Stimulated activated CD4-positive, alpha-beta T cell treated with anti-CD3 and anti-CD28 coated beads, Interleukin-15, amount 100 ng/mL, for 48 hours (primary cell): ENCODE measurements at regions not wholly inside any gene's neighbourhood (a gene's known extent, or its start where the extent isn't known, plus 50 kb on each side); places are given as distances from the start of the nearest gene placed in this dataset.

ENCODE experiments used
- DNase-seq, 2 donors: peaks; one replicate each; pipeline ENCODE4 v3.0.0-alpha.2; 2020; ENCODE audit warnings: low read depth in 2 of 2

- no peak for DNase-seq
Measured at GRCh38 chr11:130798801-130799200, 117.5 kb downstream of the SNX19 start.

DNA sequence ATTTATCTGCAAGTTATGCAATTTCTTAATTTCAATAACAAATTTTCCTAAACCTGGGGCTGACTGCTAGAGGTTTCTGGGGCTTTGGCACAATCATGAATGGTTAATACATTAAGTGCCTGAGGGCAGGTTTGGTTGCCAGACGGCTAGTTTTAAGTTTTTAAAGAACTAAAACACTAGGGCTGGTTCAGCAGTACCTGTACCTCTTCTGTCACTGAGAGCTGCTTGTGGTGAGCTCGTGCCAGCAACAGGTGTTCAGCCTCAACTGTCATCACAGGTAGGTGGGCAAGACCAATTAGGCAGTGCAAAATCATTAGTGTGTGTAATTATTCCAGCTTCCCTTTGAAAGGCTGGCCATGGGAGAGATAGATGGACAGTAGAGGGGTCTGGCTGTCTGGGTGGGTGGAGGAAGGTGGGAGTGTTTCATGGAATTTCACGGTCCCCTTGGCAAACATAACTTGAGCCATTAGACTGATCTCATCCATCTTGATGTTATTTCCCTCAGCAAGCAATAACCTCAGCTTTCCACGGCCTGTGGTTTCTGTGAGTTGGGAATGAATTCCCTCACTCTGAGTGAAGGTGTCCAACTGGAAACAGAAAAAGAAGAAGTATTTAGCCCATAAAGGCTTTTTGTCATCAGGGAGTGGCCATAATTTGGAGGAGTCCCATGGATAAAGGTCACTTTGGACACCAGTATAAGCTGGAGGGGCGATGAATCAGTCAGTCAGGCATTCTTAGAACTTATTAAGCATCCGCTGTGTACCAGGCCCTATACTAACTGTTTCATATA is 114.8 kb downstream of the SNX19 start:
- DNase-seq = no peak

DNA sequence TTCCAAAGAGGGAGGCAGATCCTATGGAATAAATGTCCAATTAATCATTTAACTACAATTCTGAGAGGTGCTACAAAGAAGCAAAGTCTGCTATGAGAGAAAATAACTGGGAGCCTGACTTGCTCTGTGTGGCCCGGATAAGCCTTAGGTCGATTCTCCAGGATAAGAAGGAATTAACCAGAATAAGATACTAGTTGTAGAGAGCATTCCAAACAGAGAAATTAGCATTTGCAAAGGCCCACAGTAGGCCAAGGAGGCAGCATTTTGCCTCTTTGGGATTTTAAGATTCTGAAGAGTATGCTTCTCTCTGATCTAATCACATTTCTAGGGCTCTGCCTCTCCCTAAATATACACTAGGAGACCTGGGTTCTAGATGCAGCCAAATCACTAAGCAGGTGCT is 113.7 kb downstream of the SNX19 start:
- no peak for DNase-seq

DNA sequence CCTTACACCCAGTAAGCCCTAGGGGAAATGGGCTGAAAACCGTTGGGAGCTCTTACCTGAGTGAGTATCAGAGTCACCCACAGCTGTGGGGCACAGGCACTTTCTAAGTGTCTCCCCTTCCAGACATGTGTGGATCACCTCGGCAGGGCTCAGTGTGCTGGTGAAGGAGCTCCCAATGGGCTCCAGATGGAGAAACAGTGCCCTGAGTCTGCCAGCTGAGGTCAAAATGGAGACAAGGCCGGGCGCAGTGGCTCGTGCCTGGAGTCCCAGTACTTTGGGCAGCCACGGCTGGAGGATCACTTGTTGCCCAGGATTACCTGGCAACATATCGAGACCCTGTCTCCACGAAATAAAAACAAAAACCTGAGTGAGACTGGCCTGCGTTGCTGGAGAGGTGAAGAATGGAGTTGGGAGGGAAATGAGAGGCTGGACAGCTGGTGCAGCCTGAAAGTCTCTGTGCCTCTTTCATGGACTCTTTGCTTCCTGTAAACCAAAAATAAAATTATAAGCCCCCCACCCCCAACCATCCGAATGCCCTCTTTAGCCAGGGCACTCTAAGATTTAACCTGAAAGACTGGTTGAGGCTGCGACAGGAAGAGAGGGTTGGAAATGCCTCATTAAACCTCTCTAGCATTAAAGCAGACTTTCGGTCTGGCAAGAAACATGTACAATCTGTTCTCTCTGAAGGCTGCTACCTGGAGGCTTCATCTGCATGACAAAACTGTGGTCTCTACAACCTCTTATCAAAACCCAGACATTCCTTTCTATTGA is 111.8 kb downstream of the SNX19 start:
- DNase-seq = no peak

DNA sequence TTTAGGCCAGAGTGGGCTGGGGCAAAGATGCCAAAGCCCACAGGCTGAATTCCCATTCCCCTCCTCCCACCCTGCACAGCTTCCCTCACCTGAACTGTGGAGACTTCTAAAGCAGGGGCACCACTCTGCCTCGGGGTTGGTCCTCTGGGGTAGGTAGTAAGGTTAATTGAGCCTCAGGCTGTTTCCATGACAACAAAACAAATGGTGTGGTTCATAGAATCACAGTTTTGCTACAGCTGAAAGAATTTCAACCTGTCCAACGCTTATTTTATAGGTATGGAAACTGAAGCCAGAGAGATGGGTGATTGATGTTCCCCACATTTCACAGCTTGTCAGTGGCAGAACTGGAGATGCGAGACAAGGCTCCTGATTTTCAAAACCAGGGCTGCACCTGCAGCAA is 109.5 kb downstream of the SNX19 start:
- DNase-seq = no peak

- DNase-seq = no peak
Measured at GRCh38 chr11:130808541-130808940, 107.7 kb downstream of the SNX19 start.

DNA sequence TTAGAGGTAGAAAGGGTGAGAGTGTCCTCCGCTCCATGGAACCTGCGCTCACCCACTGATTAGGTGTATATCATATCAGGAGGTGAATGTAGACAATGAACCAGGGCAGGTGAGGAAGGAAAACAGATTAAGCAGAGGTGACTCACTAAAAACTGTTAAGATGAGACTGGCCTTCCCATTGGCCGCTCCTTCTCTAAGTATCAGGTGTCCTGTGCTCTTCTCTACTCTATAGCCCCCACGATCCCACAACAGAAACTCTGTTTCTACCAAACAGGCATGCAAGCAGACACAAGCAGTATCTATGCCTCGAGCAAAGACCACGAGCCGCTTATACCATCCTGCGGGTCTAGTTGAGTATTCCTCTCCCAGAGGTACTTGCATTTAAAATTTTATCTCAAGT is 103.1 kb downstream of the SNX19 start:
- DNase-seq = no peak

- no peak for DNase-seq
Measured at GRCh38 chr11:130813638-130814037, 102.6 kb downstream of the SNX19 start.

DNA sequence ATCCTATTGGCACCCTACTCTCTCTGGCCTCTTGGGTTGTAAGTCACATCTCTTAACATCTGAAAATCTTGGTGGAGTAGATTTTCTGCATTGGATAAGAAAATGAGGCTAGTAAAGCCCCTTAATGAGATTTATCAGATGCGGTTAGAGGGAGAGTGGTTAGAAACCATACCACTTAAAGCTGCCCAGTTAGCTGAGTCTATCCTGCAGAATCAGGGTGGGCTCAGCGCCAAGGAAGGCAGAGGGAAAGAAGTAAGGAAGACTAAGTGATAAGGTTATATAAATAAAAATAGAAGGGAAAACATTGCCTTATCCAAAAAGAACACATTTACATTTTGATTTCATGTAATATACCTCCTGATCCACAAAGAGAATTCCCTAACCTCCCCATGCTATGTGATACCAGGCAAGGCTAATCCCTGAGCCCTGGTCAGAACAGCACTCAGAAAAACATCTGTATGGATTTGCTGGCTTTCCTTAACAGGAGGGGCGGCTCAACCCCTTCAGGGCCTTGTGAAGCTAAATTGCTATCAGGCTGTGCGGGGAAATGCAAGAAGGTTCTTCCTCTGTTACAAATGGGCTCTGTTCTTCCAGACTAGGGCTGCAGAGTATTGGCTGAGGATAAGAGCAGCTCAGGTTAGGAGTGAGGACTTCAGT is 101.7 kb downstream of the SNX19 start:
- DNase-seq = no peak

GRCh38 chr11:130815097-130815802 is 101.0 kb downstream of the SNX19 start:
- DNase-seq = no peak

GRCh38 chr11:130815956-130816355 is 100.3 kb downstream of the SNX19 start:
- DNase-seq = no peak

GRCh38 chr11:130816546-130817329 is 99.5 kb downstream of the SNX19 start:
- no peak for DNase-seq

DNA sequence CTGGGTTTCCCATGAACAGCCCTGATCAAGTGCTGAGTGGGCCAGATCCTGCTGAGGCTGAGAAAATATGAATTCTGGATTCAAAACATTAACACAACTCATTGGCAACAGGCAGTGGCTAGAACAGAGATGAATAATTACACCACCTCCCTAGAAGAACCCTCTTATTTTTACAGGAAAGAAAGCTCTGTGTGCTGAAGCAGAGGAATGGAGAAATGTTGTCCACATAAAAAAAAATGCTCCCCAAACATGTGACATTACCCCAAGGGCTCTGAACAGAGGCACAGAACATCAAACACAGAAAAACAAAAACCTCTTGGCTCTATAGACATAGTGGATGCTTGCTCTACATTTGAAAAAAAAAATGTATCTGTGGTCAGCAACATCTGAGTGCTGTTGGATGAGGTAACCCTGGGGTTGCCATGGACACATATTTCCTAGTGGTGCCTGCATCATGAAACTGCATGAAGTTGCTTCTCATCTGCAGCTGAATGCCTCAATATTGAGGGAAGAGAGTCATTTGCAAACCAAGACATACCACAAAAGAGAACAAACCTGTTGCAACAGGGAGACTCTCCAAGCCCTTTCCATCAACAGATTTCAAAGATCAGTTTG is 98.8 kb downstream of the SNX19 start:
- DNase-seq = no peak

DNA sequence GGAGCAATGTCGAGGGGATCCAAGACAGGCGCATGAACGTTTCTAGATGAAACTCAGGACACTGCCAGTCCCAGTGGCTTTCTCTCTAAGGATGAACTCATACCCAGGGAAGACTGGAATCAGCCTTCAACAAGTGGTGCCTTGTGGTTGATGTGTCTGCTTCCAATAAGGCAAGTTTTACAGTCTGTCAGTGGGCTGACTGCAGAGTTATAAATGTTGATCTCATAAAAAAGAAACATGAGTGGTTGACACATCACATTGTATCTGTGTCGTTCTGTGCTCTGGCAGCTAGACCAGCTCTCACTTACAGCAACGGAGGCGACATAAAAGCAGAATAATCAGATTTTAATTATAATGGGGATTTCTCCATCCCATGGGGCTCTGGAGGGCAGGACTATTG is 96.7 kb downstream of the SNX19 start:
- no peak for DNase-seq
